ENCODE measurements at regions not wholly inside any gene's neighbourhood (a gene's known extent, or its start where the extent isn't known, plus 50 kb on each side); places are given as distances from the start of the nearest gene placed in this dataset.

DNA sequence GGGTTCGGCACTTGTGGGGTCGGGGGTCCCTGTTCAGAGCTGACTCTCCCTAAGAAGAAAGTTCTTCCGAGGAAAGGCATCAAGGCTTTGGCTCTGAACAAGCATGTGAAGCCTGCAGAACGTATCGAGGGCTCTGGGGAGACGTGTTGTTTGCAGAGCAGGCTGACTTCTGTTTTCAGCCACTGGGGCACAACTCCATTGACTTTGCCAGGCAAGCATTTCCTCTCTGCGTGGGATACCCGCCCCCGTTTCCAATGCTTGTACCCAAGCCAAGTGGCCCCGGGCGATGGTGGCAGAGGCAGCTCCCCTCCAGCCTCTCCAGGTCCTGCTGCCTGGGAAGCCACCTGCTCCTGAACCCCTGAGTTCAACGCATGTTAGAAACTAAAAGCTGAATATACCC lies 255.7 kb downstream of the RBFOX3 start:
- TF ChIP-seq SP1 (CRISPR knock-in tag; conservative IDR thresholded peaks at IDR 0.05) (no peak), ZNF121 (CRISPR knock-in tag; IDR thresholded peaks at IDR 0.05) (no peak), ZNF138 (CRISPR knock-in tag; conservative IDR thresholded peaks at IDR 0.05) (no peak), RORB (CRISPR knock-in tag; IDR thresholded peaks at IDR 0.05) (no peak), SMAD3 (CRISPR knock-in tag; IDR thresholded peaks at IDR 0.05; ENCODE audit: borderline replicate concordance) (no peak), TEAD4 (CRISPR knock-in tag; IDR thresholded peaks at IDR 0.05) (no peak), CREB1 (CRISPR knock-in tag; IDR thresholded peaks at IDR 0.05) (no peak)
- TF ChIP-seq, protein P1, sequence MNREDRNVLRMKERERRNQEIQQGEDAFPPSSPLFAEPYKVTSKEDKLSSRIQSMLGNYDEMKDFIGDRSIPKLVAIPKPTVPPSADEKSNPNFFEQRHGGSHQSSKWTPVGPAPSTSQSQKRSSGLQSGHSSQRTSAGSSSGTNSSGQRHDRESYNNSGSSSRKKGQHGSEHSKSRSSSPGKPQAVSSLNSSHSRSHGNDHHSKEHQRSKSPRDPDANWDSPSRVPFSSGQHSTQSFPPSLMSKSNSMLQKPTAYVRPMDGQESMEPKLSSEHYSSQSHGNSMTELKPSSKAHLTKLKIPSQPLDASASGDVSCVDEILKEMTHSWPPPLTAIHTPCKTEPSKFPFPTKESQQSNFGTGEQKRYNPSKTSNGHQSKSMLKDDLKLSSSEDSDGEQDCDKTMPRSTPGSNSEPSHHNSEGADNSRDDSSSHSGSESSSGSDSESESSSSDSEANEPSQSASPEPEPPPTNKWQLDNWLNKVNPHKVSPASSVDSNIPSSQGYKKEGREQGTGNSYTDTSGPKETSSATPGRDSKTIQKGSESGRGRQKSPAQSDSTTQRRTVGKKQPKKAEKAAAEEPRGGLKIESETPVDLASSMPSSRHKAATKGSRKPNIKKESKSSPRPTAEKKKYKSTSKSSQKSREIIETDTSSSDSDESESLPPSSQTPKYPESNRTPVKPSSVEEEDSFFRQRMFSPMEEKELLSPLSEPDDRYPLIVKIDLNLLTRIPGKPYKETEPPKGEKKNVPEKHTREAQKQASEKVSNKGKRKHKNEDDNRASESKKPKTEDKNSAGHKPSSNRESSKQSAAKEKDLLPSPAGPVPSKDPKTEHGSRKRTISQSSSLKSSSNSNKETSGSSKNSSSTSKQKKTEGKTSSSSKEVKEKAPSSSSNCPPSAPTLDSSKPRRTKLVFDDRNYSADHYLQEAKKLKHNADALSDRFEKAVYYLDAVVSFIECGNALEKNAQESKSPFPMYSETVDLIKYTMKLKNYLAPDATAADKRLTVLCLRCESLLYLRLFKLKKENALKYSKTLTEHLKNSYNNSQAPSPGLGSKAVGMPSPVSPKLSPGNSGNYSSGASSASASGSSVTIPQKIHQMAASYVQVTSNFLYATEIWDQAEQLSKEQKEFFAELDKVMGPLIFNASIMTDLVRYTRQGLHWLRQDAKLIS (CRISPR knock-in tag; IDR thresholded peaks at IDR 0.05; ENCODE audit: borderline replicate concordance), result no peak
- TF ChIP-seq, protein P2, sequence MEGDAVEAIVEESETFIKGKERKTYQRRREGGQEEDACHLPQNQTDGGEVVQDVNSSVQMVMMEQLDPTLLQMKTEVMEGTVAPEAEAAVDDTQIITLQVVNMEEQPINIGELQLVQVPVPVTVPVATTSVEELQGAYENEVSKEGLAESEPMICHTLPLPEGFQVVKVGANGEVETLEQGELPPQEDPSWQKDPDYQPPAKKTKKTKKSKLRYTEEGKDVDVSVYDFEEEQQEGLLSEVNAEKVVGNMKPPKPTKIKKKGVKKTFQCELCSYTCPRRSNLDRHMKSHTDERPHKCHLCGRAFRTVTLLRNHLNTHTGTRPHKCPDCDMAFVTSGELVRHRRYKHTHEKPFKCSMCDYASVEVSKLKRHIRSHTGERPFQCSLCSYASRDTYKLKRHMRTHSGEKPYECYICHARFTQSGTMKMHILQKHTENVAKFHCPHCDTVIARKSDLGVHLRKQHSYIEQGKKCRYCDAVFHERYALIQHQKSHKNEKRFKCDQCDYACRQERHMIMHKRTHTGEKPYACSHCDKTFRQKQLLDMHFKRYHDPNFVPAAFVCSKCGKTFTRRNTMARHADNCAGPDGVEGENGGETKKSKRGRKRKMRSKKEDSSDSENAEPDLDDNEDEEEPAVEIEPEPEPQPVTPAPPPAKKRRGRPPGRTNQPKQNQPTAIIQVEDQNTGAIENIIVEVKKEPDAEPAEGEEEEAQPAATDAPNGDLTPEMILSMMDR (IDR thresholded peaks at IDR 0.05), result no peak

Data from WTC11 (cell line).